ENCODE measurements at regions not wholly inside any gene's neighbourhood (a gene's known extent, or its start where the extent isn't known, plus 50 kb on each side); places are given as distances from the start of the nearest gene placed in this dataset.

GRCh38 chr4:1552451-1552850, 131.7 kb downstream of the FAM53A start:
- TF ChIP-seq SUZ12 (IDR thresholded peaks at IDR 0.05; ENCODE audit: extremely low read depth, insufficient read depth, insufficient read length) (no peak), YY1 (IDR thresholded peaks at IDR 0.05; ENCODE audit: insufficient read depth, insufficient read length) (no peak)
